ENCODE measurements at regions not wholly inside any gene's neighbourhood (a gene's known extent, or its start where the extent isn't known, plus 50 kb on each side); places are given as distances from the start of the nearest gene placed in this dataset.

- TF ChIP-seq HMGXB4 (CRISPR knock-in tag; IDR thresholded peaks at IDR 0.05; ENCODE audit: borderline replicate concordance): no peak
These were observed 258.9 kb upstream of the TRIB2 start (continued) for GRCh38 chr2:12457831-12458230.

GRCh38 chr2:12463189-12463588, 253.5 kb upstream of the TRIB2 start:
- H3K4me1 ChIP-seq: no peaks in the 10 kb centered on the region
- TF ChIP-seq MAZ (IDR thresholded peaks at IDR 0.05; ENCODE audit: borderline replicate concordance, low read depth, low read length) (no peak), ATOH8 (CRISPR knock-in tag; IDR thresholded peaks at IDR 0.05; ENCODE audit: low read depth) (no peak), MYC (IDR thresholded peaks at IDR 0.05; ENCODE audit: borderline replicate concordance, low read length) (no peak)
- DNase-seq (ENCODE audit: low read depth in 1 of 2, low spot score in 1 of 2): no peak
- no peak for ATAC-seq
- no peak for FAIRE-seq
- no peak overlapping the region for H3K27ac ChIP-seq
- no peaks in the 10 kb centered on the region for H3K9me3 ChIP-seq
- WGBS (ENCODE audit: missing lambda C conversion rate): 13% methylated on average over 5 of the region's 5 CpGs
- H3K4me3 ChIP-seq: no peak overlapping the region
- H3K4me2 ChIP-seq: no peak overlapping the region
- POLR2A ChIA-PET: no interaction called here
- CTCF ChIA-PET: no interaction called here

- H3K4me2 ChIP-seq: no peak overlapping the region
- no peak for FAIRE-seq
- no peak overlapping the region for H3K4me3 ChIP-seq
- DNase-seq (ENCODE audit: low read depth in 1 of 2, low spot score in 1 of 2): no peak
- ChIA-PET CTCF (no interaction called here), POLR2A (no interaction called here)
- no peak overlapping the region for H3K27ac ChIP-seq
- 94% methylated on average over 5 of the region's 5 CpGs for WGBS (ENCODE audit: missing lambda C conversion rate)
- ATAC-seq: no peak
- no peaks in the 10 kb centered on the region for H3K4me1 ChIP-seq
- no peak for TF ChIP-seq REST (IDR thresholded peaks at IDR 0.05)
- no peak for TF ChIP-seq ESRRA (IDR thresholded peaks at IDR 0.05; ENCODE audit: borderline replicate concordance, low read length)
- no peak for TF ChIP-seq MAX (IDR thresholded peaks at IDR 0.05)
- no peak for TF ChIP-seq RFX5 (IDR thresholded peaks at IDR 0.05)
- H3K9me3 ChIP-seq: no peaks in the 10 kb centered on the region
These were observed 251.1 kb upstream of the TRIB2 start for GRCh38 chr2:12465631-12466135.

- Histone ChIP-seq H3K9me3 (no peaks in the 10 kb centered on the region), H3K4me1 (no peaks in the 10 kb centered on the region), H3K27ac (no peak overlapping the region), H3K4me3 (no peak overlapping the region), H3K4me2 (no peak overlapping the region)
- TF ChIP-seq HOXA7 (CRISPR knock-in tag; IDR thresholded peaks at IDR 0.05) (no peak), MAX (IDR thresholded peaks at IDR 0.05) (no peak), CHD4 (IDR thresholded peaks at IDR 0.05; ENCODE audit: borderline replicate concordance) (no peak), USF2 (IDR thresholded peaks at IDR 0.05) (no peak), MYC (IDR thresholded peaks at IDR 0.05; ENCODE audit: borderline replicate concordance, low read length) (no peak), ESRRA (IDR thresholded peaks at IDR 0.05; ENCODE audit: borderline replicate concordance, low read length) (no peak), JUN (IDR thresholded peaks at IDR 0.05) (no peak), HOXB13 (CRISPR knock-in tag; IDR thresholded peaks at IDR 0.05; ENCODE audit: low read depth) (no peak), EHF (CRISPR knock-in tag; IDR thresholded peaks at IDR 0.05) (no peak), POLR2AphosphoS2 (conservative IDR thresholded peaks at IDR 0.05; ENCODE audit: low read length) (no peak), KDM1A (IDR thresholded peaks at IDR 0.05; ENCODE audit: low read depth) (no peak), ZNF302 (CRISPR knock-in tag; IDR thresholded peaks at IDR 0.05) (no peak), JUNB (IDR thresholded peaks at IDR 0.05) (no peak), CTCF (IDR thresholded peaks at IDR 0.05) (no peak), PBX3 (IDR thresholded peaks at IDR 0.05) (no peak)
- ATAC-seq (no peak), FAIRE-seq (no peak), DNase-seq (ENCODE audit: low read depth in 1 of 2, low spot score in 1 of 2) (no peak)
- 41% methylated on average over 4 of the region's 4 CpGs for WGBS (ENCODE audit: missing lambda C conversion rate)
- ChIA-PET POLR2A (no interaction called here), CTCF (no interaction called here)
These were observed 249.4 kb upstream of the TRIB2 start for GRCh38 chr2:12467303-12467702.

Measured in A549 (cell line).